ENCODE measurements at regions not wholly inside any gene's neighbourhood (a gene's known extent, or its start where the extent isn't known, plus 50 kb on each side); places are given as distances from the start of the nearest gene placed in this dataset.

GRCh38 chr12:98419795-98420404 is 95.5 kb upstream of the TMPO start:
- dilution Hi-C loops (cut with MboI; ENCODE audit: extremely low pct_ligation_motif_present, low sequenced_read_pairs), result no loop called here
- Histone ChIP-seq H4K20me1 (ENCODE audit: control insufficient read depth, extremely low read depth, insufficient read depth, low read length) (no peaks in the 10 kb centered on the region), H3K27ac (ENCODE audit: control insufficient read depth, insufficient read depth, low read length) (no peak overlapping the region), H3K27me3 (ENCODE audit: control insufficient read depth, extremely low read depth, insufficient read depth, low read length) (no peaks in the 10 kb centered on the region), H3K4me2 (ENCODE audit: control insufficient read depth, extremely low read depth, insufficient read depth, low read depth, low read length) (no peak overlapping the region), H3K9ac (ENCODE audit: control insufficient read depth, extremely low read depth, insufficient read depth, low read length) (no peak overlapping the region), H3K4me3 (ENCODE audit: control insufficient read depth in 2 of 3, extremely low read depth in 1 of 3, insufficient read depth in 2 of 3, low read depth in 1 of 3, low read length in 3 of 3) (no peak overlapping the region), H3K36me3 (ENCODE audit: control insufficient read depth in 2 of 2, extremely low read depth in 1 of 2, insufficient read depth in 2 of 2, low read length in 2 of 2) (no peaks in the 10 kb centered on the region), H2AFZ (ENCODE audit: control insufficient read depth, low read length) (no peak overlapping the region), H3K9me1 (ENCODE audit: control insufficient read depth, extremely low read depth, insufficient read depth, low read length) (no peaks in the 10 kb centered on the region), H3K4me1 (ENCODE audit: control insufficient read depth, extremely low read depth, insufficient read depth, low read length) (peaks cover 10% of the 10 kb centered on the region), H3K9me3 (ENCODE audit: control insufficient read depth, low read depth, low read length) (no peaks in the 10 kb centered on the region), H3K79me2 (ENCODE audit: control insufficient read depth, insufficient read depth, low read length) (no peaks in the 10 kb centered on the region)
- TF ChIP-seq, protein P1, sequence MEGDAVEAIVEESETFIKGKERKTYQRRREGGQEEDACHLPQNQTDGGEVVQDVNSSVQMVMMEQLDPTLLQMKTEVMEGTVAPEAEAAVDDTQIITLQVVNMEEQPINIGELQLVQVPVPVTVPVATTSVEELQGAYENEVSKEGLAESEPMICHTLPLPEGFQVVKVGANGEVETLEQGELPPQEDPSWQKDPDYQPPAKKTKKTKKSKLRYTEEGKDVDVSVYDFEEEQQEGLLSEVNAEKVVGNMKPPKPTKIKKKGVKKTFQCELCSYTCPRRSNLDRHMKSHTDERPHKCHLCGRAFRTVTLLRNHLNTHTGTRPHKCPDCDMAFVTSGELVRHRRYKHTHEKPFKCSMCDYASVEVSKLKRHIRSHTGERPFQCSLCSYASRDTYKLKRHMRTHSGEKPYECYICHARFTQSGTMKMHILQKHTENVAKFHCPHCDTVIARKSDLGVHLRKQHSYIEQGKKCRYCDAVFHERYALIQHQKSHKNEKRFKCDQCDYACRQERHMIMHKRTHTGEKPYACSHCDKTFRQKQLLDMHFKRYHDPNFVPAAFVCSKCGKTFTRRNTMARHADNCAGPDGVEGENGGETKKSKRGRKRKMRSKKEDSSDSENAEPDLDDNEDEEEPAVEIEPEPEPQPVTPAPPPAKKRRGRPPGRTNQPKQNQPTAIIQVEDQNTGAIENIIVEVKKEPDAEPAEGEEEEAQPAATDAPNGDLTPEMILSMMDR (optimal IDR thresholded peaks at IDR 0.05 in 1 of 3, IDR thresholded peaks at IDR 0.05 in 1 of 3, conservative IDR thresholded peaks at IDR 0.05 in 1 of 3; ENCODE audit: extremely low read depth in 1 of 3, insufficient read depth in 2 of 3, low read length in 3 of 3), result no peak
- no peak for TF ChIP-seq EZH2 (IDR thresholded peaks at IDR 0.05; ENCODE audit: low read length)
- DNase-seq (ENCODE audit: low read depth, low spot score), result no peak
- no peak for FAIRE-seq

GRCh38 chr12:98420461-98420860 is 94.9 kb upstream of the TMPO start:
- no peak overlapping the region for H3K27ac ChIP-seq (ENCODE audit: control insufficient read depth, insufficient read depth, low read length)
- no peak overlapping the region for H2AFZ ChIP-seq (ENCODE audit: control insufficient read depth, low read length)
- H3K9me3 ChIP-seq (ENCODE audit: control insufficient read depth, low read depth, low read length), result no peaks in the 10 kb centered on the region
- no peak overlapping the region for H3K4me2 ChIP-seq (ENCODE audit: control insufficient read depth, extremely low read depth, insufficient read depth, low read depth, low read length)
- dilution Hi-C loops (cut with MboI; ENCODE audit: extremely low pct_ligation_motif_present, low sequenced_read_pairs), result no loop called here
- H3K27me3 ChIP-seq (ENCODE audit: control insufficient read depth, extremely low read depth, insufficient read depth, low read length), result no peaks in the 10 kb centered on the region
- TF ChIP-seq EZH2 (IDR thresholded peaks at IDR 0.05; ENCODE audit: low read length), result no peak
- TF ChIP-seq, protein P1 (optimal IDR thresholded peaks at IDR 0.05 in 1 of 3, IDR thresholded peaks at IDR 0.05 in 1 of 3, conservative IDR thresholded peaks at IDR 0.05 in 1 of 3; ENCODE audit: extremely low read depth in 1 of 3, insufficient read depth in 2 of 3, low read length in 3 of 3), result no peak
- FAIRE-seq (no peak), DNase-seq (ENCODE audit: low read depth, low spot score) (no peak)
- peaks cover 10% of the 10 kb centered on the region for H3K4me1 ChIP-seq (ENCODE audit: control insufficient read depth, extremely low read depth, insufficient read depth, low read length)
- H3K9me1 ChIP-seq (ENCODE audit: control insufficient read depth, extremely low read depth, insufficient read depth, low read length), result no peaks in the 10 kb centered on the region
- no peaks in the 10 kb centered on the region for H3K79me2 ChIP-seq (ENCODE audit: control insufficient read depth, insufficient read depth, low read length)
- no peak overlapping the region for H3K4me3 ChIP-seq (ENCODE audit: control insufficient read depth in 2 of 3, extremely low read depth in 1 of 3, insufficient read depth in 2 of 3, low read depth in 1 of 3, low read length in 3 of 3)
- H3K9ac ChIP-seq (ENCODE audit: control insufficient read depth, extremely low read depth, insufficient read depth, low read length), result no peak overlapping the region
- H3K36me3 ChIP-seq (ENCODE audit: control insufficient read depth in 2 of 2, extremely low read depth in 1 of 2, insufficient read depth in 2 of 2, low read length in 2 of 2), result no peaks in the 10 kb centered on the region
- H4K20me1 ChIP-seq (ENCODE audit: control insufficient read depth, extremely low read depth, insufficient read depth, low read length), result no peaks in the 10 kb centered on the region

Data from keratinocyte (primary cell).